Testis (tissue), 2 donors: ENCODE measurements at regions not wholly inside any gene's neighbourhood (a gene's known extent, or its start where the extent isn't known, plus 50 kb on each side); places are given as distances from the start of the nearest gene placed in this dataset.

ENCODE experiments used
- DNase-seq: peaks from one replicate; pipeline ENCODE4 v3.0.0-alpha.2; 2019
- H3K27ac ChIP-seq, 2 donors: fragments of 200-600 bp; sonication (generic); one replicate each; pipeline ENCODE4 v1.5.1; 2019
- H3K27me3 ChIP-seq: fragments of 200-600 bp; sonication (generic); one replicate; pipeline ENCODE4 v1.5.1; 2019
- H3K36me3 ChIP-seq: fragments of 200-600 bp; sonication (generic); one replicate; pipeline ENCODE4 v1.5.1; 2017; ENCODE audit warnings: low read depth; ENCODE audit errors: missing control alignments
- H3K4me1 ChIP-seq: fragments of 200-600 bp; sonication (generic); one replicate; pipeline ENCODE4 v1.5.1; 2019
- H3K4me3 ChIP-seq, 2 donors: fragments of 200-600 bp; sonication (generic); one replicate each; pipeline ENCODE4 v1.5.1; 2017 to 2019
- H3K9me3 ChIP-seq: fragments of 200-600 bp; sonication (generic); one replicate; pipeline ENCODE4 v1.5.1; 2017
- POLR2A ChIP-seq: fragments of 450-650 bp; IDR thresholded peaks from one replicate; pipeline ENCODE4 v1.6.1; 2017; ENCODE audit warnings: antibody characterized with exemption, mild to moderate bottlenecking, moderate library complexity
- WGBS, 2 donors: methylation state at CpG; one replicate each; pipeline ENCODE4 v1.1.5; 2018; 5-methylcytosine and 5-hydroxymethylcytosine counted together
- intact Hi-C: fragments of 100-400 bp; cut with DNase I; formaldehyde crosslinking; loops from one replicate; pipeline ENCODE4 v1.15.1; 2023; ENCODE audit warnings: low total_unique reads
- TF ChIP-seq, protein P1 (sequence below), 3 experiments: fragments of 450-650 bp in 2 of 3; fragments of 200-600 bp in 1 of 3; sonication (generic) in 1 of 3; IDR thresholded peaks; one replicate each; pipeline ENCODE4 v1.5.1; 2016 to 2019; ENCODE audit warnings: antibody characterized with exemption in 3 of 3, mild to moderate bottlenecking in 2 of 3, moderate library complexity in 1 of 3

DNA sequence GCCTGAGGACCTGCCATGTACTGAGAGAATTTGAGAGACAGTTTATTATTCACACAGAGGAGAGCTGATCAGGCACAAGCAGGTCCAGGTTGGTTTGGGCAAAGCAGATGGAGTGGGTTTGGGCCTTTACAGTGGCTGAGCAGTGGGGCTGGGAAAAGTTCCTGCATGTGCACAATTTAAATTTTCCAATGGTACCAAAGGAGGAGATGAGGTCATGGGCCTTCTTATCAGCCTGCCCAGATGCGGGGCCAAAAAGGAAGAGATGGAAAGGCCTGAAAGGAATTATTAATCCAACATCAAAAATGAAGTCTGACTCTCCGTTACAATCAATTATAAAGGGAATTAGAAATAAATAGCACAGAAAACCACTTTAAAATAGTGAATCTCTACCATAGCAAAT is 367.6 kb downstream of the TMEM135 start:
- WGBS, 2 donors: 88 to 100% methylated on average over 2 of the region's 2 CpGs

DNA sequence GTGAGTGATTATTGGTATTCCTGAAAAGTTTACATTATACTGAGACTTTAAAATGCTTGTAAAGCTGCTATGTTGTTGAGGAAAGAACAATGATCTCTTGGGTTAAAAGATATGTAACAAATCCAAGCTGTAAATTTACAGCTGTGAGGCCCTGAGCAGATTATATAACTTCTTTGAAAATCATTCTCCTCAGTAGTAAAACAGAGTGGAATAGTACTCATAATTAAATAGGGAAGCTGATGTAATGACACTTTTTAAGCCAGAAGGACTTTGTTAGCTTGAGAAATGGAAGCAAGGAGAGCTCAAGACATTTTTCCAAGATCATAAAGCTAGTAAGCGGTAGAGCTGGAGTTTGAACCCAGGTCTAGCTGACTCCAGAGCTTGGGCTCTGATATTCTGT is 363.9 kb downstream of the TMEM135 start:
- intact Hi-C loops: no loop called here
- Histone ChIP-seq H3K4me1 (no peaks in the 10 kb centered on the region), H3K9me3 (no peaks in the 10 kb centered on the region), H3K4me3 (no peak overlapping the region), H3K27ac (no peak overlapping the region), H3K36me3 (no peaks in the 10 kb centered on the region), H3K27me3 (no peaks in the 10 kb centered on the region)
- TF ChIP-seq, protein P1, sequence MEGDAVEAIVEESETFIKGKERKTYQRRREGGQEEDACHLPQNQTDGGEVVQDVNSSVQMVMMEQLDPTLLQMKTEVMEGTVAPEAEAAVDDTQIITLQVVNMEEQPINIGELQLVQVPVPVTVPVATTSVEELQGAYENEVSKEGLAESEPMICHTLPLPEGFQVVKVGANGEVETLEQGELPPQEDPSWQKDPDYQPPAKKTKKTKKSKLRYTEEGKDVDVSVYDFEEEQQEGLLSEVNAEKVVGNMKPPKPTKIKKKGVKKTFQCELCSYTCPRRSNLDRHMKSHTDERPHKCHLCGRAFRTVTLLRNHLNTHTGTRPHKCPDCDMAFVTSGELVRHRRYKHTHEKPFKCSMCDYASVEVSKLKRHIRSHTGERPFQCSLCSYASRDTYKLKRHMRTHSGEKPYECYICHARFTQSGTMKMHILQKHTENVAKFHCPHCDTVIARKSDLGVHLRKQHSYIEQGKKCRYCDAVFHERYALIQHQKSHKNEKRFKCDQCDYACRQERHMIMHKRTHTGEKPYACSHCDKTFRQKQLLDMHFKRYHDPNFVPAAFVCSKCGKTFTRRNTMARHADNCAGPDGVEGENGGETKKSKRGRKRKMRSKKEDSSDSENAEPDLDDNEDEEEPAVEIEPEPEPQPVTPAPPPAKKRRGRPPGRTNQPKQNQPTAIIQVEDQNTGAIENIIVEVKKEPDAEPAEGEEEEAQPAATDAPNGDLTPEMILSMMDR (IDR thresholded peaks at IDR 0.05): no peak
- TF ChIP-seq POLR2A: no peak
- WGBS, 2 donors: 74 to 100% methylated on average over 1 of the region's 1 CpG
- DNase-seq: no peak

More for the DNA sequence above, 367.6 kb downstream of the TMEM135 start:
- no peaks in the 10 kb centered on the region for H3K36me3 ChIP-seq
- no peak overlapping the region for H3K27ac ChIP-seq
- TF ChIP-seq POLR2A: no peak
- TF ChIP-seq, protein P1 (IDR thresholded peaks at IDR 0.05): no peak
- no peak for DNase-seq
- no peaks in the 10 kb centered on the region for H3K27me3 ChIP-seq
- no peak overlapping the region for H3K4me3 ChIP-seq
- H3K9me3 ChIP-seq: no peaks in the 10 kb centered on the region
- no peaks in the 10 kb centered on the region for H3K4me1 ChIP-seq
- intact Hi-C loops: no loop called here

DNA sequence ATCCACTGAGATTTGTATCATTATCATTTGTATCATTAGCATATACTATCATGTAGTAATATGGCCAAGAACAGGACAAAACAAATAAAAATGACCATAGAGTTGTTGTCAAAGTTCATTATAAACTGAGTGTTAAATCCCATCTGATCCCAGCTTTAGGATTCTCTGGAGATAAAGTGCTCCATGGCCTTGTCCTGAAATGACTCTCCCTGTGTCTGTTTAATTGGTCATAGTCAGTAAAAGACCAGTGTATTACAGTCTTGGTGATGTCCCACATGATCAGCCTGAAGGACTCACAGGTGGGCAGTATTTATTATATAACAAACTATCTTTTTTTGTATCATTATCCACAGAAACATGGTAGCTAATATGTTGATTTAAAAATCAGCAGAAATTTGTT is 361.6 kb downstream of the TMEM135 start:
- no peak for DNase-seq
- no peaks in the 10 kb centered on the region for H3K9me3 ChIP-seq

DNA sequence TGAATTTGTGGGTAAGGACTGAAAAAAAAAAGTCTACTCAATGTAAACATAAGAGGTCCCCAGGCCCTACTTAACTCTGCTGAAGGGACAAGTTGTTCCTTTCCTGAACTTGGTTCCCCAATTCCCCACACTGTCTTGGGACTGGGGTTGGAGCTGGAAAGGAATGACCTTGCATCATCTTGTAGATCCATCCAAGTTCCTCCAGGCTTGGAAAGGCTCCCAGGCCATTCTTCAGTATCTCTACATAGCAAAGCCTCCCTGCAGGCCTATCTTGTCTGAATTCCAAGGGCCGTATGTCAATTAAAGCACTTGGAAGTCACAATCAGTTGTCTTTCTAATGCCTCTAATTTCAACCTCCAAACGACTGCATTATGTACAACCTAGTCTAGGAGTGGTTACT is 361.2 kb downstream of the TMEM135 start:
- Histone ChIP-seq H3K9me3 (no peaks in the 10 kb centered on the region), H3K36me3 (no peaks in the 10 kb centered on the region), H3K4me3 (no peak overlapping the region), H3K4me1 (no peaks in the 10 kb centered on the region), H3K27ac (no peak overlapping the region), H3K27me3 (no peaks in the 10 kb centered on the region)
- intact Hi-C loops: no loop called here
- TF ChIP-seq, protein P1 (IDR thresholded peaks at IDR 0.05): no peak
- no peak for TF ChIP-seq POLR2A
- DNase-seq: peak; percentile 83
- WGBS, 2 donors: 27 to 46% methylated on average over 2 of the region's 2 CpGs

More for the DNA sequence above, 361.6 kb downstream of the TMEM135 start:
- no peaks in the 10 kb centered on the region for H3K36me3 ChIP-seq
- intact Hi-C loops: no loop called here
- no peaks in the 10 kb centered on the region for H3K4me1 ChIP-seq
- no peak overlapping the region for H3K4me3 ChIP-seq
- H3K27ac ChIP-seq: no peak overlapping the region
- TF ChIP-seq, protein P1 (IDR thresholded peaks at IDR 0.05): no peak
- no peaks in the 10 kb centered on the region for H3K27me3 ChIP-seq

GRCh38 chr11:87397011-87397865 is 359.5 kb downstream of the TMEM135 start:
- intact Hi-C loops: no loop called here
- Histone ChIP-seq H3K4me1 (no peaks in the 10 kb centered on the region), H3K27ac (no peak overlapping the region), H3K36me3 (no peaks in the 10 kb centered on the region), H3K27me3 (no peaks in the 10 kb centered on the region), H3K4me3 (no peak overlapping the region), H3K9me3 (no peaks in the 10 kb centered on the region)
- WGBS, 2 donors: 84 to 90% methylated on average over 5 of the region's 5 CpGs
- DNase-seq: no peak
- TF ChIP-seq, protein P1 (IDR thresholded peaks at IDR 0.05): no peak
- TF ChIP-seq POLR2A: no peak
